ENCODE measurements at regions not wholly inside any gene's neighbourhood (a gene's known extent, or its start where the extent isn't known, plus 50 kb on each side); places are given as distances from the start of the nearest gene placed in this dataset.

DNA sequence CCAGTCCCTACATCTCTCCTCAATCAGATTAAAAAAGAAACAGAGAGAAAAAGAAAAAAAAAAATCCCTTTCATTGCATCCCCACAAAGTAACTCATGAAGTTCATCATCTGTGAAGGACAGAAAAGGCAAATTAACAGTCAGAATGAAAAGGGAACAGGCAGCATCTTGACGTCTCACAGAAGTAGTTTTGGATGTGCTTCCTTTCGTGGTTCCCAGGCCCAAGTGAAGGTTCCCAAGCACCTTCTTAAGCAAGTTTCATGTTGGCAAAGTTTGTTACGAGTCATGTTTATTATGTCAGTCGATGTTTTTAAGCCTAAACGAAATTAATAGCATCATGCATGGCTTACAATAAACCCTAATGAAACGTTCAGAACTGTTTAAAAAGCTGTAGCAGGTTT lies 475.2 kb downstream of the SETD4 start:
- Histone ChIP-seq H3K4me1 (ENCODE audit: insufficient read depth) (no peaks in the 10 kb centered on the region), H4K20me1 (ENCODE audit: insufficient read depth) (no peaks in the 10 kb centered on the region), H3K9ac (no peak overlapping the region), H3K27me3 (replicated peaks; ENCODE audit: insufficient read depth) (no peaks in the 10 kb centered on the region), H3K9me2 (ENCODE audit: insufficient read depth) (no peaks in the 10 kb centered on the region), H3K36me3 (ENCODE audit: low read depth) (no peaks in the 10 kb centered on the region), H3K27ac (no peak overlapping the region), H3K4me3 (no peak overlapping the region), H2AFZ (no peak overlapping the region), H3K79me2 (ENCODE audit: insufficient read depth) (no peaks in the 10 kb centered on the region), H3K4me2 (ENCODE audit: unreplicated experiment) (no peak overlapping the region), H3F3A (ENCODE audit: insufficient read depth) (no peaks in the 10 kb centered on the region), H3K9me3 (ENCODE audit: low read depth) (no peaks in the 10 kb centered on the region)
- no peak for TF ChIP-seq EZH2phosphoT487 (IDR thresholded peaks at IDR 0.05; ENCODE audit: insufficient read depth, low read depth)
- no peak for TF ChIP-seq EZH2 (IDR thresholded peaks at IDR 0.05; ENCODE audit: insufficient read depth, poor library complexity, severe bottlenecking)
- in situ Hi-C loops (cut with MboI), result no loop called here
- 82 to 83% methylated on average over 6 of the region's 6 CpGs for WGBS, 2 experiments (ENCODE audit: low coverage in 1 of 2, low lambda C conversion rate in 2 of 2, missing lambda C conversion rate in 2 of 2)
- DNase-seq, result no peak

DNA sequence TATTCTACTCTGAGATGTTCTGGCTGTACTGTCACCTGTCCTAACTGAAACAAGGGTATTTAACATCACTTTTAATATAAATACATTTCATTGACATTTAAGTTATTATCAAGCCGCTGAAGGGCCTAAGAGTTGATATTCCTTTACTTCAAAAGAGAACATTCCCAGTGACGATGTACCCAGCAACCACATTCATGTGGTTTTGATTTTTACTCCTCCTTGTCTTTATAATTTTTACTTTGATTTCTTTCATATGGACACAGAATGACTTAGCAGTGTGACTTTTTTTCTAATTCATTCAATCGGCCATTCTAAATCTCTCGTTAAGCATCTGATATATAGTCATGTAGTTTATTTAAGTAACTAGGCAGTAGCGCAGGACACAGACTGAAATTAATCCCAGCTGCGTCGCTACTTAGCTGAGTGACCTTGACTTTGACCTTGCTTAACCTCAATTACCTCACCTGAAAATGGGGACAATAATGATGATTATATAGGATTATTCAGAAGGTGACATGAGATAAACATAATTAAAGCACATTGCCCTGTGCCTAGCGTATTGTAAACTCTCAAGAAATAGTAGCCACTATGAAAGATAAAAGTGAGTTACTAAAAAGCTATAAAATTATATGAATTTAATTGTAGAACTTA lies 476.6 kb downstream of the SETD4 start:
- H3K79me2 ChIP-seq (ENCODE audit: insufficient read depth), result no peaks in the 10 kb centered on the region
- no peaks in the 10 kb centered on the region for H3K27me3 ChIP-seq (replicated peaks; ENCODE audit: insufficient read depth)
- H4K20me1 ChIP-seq (ENCODE audit: insufficient read depth), result no peaks in the 10 kb centered on the region
- no peak for DNase-seq
- H3K9me3 ChIP-seq (ENCODE audit: low read depth), result no peaks in the 10 kb centered on the region
- in situ Hi-C loops (cut with MboI), result no loop called here
- peaks cover 12% of the 10 kb centered on the region; the same call in 1 of the 2 replicates for H3K4me1 ChIP-seq (ENCODE audit: insufficient read depth)
- H3K4me3 ChIP-seq, result no peak overlapping the region
- no peak overlapping the region for H2AFZ ChIP-seq
- peaks cover 8% of the 10 kb centered on the region; the same call in 1 of the 2 replicates for H3F3A ChIP-seq (ENCODE audit: insufficient read depth)
- 77 to 78% methylated on average over 8 of the region's 8 CpGs for WGBS, 2 experiments (ENCODE audit: low coverage in 1 of 2, low lambda C conversion rate in 2 of 2, missing lambda C conversion rate in 2 of 2)
- H3K9ac ChIP-seq, result no peak overlapping the region
- no peak for TF ChIP-seq EZH2 (IDR thresholded peaks at IDR 0.05; ENCODE audit: insufficient read depth, poor library complexity, severe bottlenecking)
- no peak for TF ChIP-seq EZH2phosphoT487 (IDR thresholded peaks at IDR 0.05; ENCODE audit: insufficient read depth, low read depth)
- no peak overlapping the region for H3K27ac ChIP-seq
- no peak overlapping the region for H3K4me2 ChIP-seq (ENCODE audit: unreplicated experiment)
- H3K9me2 ChIP-seq (ENCODE audit: insufficient read depth), result no peaks in the 10 kb centered on the region
- H3K36me3 ChIP-seq (ENCODE audit: low read depth), result no peaks in the 10 kb centered on the region

DNA sequence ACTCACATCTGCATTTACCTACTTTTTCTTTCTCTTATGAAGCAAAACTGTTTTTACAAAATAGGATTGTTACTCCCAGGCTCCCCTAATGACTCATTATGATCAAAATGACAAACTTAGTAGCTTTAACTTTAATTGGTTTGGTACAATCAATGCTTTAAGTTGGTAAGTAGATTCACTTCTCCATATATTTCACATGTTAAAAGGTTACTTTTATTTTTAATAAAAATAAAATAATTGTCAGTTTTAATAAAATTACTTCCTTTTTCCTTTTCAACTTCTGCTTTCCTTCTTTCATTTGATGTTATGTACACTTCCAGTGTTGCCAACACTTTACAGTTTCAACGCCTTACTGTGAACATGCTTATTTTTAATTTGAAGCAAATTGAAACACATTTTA lies 477.6 kb downstream of the SETD4 start:
- TF ChIP-seq EZH2 (IDR thresholded peaks at IDR 0.05; ENCODE audit: insufficient read depth, poor library complexity, severe bottlenecking) (no peak), EZH2phosphoT487 (IDR thresholded peaks at IDR 0.05; ENCODE audit: insufficient read depth, low read depth) (no peak)
- H3K4me1 ChIP-seq (ENCODE audit: insufficient read depth), result peaks cover 20% of the 10 kb centered on the region
- WGBS, 2 experiments (ENCODE audit: low coverage in 1 of 2, low lambda C conversion rate in 2 of 2, missing lambda C conversion rate in 2 of 2), result 93 to 100% methylated on average over 1 of the region's 1 CpG
- in situ Hi-C loops (cut with MboI), result no loop called here
- H3K4me2 ChIP-seq (ENCODE audit: unreplicated experiment), result no peak overlapping the region
- no peaks in the 10 kb centered on the region for H3K9me2 ChIP-seq (ENCODE audit: insufficient read depth)
- H3K27me3 ChIP-seq (replicated peaks; ENCODE audit: insufficient read depth), result no peaks in the 10 kb centered on the region
- no peaks in the 10 kb centered on the region for H3K79me2 ChIP-seq (ENCODE audit: insufficient read depth)
- peak; percentile 19 for DNase-seq
- H3F3A ChIP-seq (ENCODE audit: insufficient read depth), result peaks cover 15% of the 10 kb centered on the region; the same call in 1 of the 2 replicates
- no peaks in the 10 kb centered on the region for H3K36me3 ChIP-seq (ENCODE audit: low read depth)
- no peak overlapping the region for H3K9ac ChIP-seq
- no peak overlapping the region for H3K27ac ChIP-seq
- H4K20me1 ChIP-seq (ENCODE audit: insufficient read depth), result no peaks in the 10 kb centered on the region
- H3K9me3 ChIP-seq (ENCODE audit: low read depth), result no peaks in the 10 kb centered on the region
- no peak overlapping the region for H3K4me3 ChIP-seq
- H2AFZ ChIP-seq, result no peak overlapping the region

DNA sequence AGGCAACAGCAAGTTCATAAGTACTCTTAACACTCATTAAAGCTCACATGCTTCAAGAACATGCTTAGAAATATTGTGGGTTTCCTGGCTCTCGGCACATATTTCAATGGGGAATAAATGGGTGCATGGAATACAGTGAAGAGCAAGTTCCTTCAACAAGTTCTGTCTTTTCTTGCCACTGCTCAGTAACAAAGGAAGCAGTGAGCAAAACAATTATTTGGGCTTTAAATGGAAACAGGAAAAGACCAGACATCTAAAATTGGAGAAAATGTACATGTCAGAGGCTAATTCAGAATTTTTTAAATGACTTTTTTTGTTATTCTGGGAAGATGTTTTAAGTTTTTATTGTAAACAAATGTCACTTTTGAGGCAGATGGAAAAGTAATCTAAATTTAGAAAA lies 478.7 kb downstream of the SETD4 start:
- H3K79me2 ChIP-seq (ENCODE audit: insufficient read depth), result no peaks in the 10 kb centered on the region
- WGBS, 2 experiments (ENCODE audit: low coverage in 1 of 2, low lambda C conversion rate in 2 of 2, missing lambda C conversion rate in 2 of 2), result 87 to 88% methylated on average over 1 of the region's 1 CpG
- in situ Hi-C loops (cut with MboI), result no loop called here

More for the DNA sequence above, 478.7 kb downstream of the SETD4 start:
- Histone ChIP-seq H3K4me1 (ENCODE audit: insufficient read depth) (peaks cover 27% of the 10 kb centered on the region), H3K9ac (no peak overlapping the region), H3K9me3 (ENCODE audit: low read depth) (no peaks in the 10 kb centered on the region), H3F3A (ENCODE audit: insufficient read depth) (peaks cover 18% of the 10 kb centered on the region; the same call in 1 of the 2 replicates), H3K27ac (no peak overlapping the region), H3K27me3 (replicated peaks; ENCODE audit: insufficient read depth) (no peaks in the 10 kb centered on the region), H3K4me2 (ENCODE audit: unreplicated experiment) (no peak overlapping the region), H3K4me3 (no peak overlapping the region), H4K20me1 (ENCODE audit: insufficient read depth) (no peaks in the 10 kb centered on the region), H3K36me3 (ENCODE audit: low read depth) (no peaks in the 10 kb centered on the region), H3K9me2 (ENCODE audit: insufficient read depth) (no peaks in the 10 kb centered on the region), H2AFZ (no peak overlapping the region)
- no peak for DNase-seq
- TF ChIP-seq EZH2phosphoT487 (IDR thresholded peaks at IDR 0.05; ENCODE audit: insufficient read depth, low read depth), result no peak
- TF ChIP-seq EZH2 (IDR thresholded peaks at IDR 0.05; ENCODE audit: insufficient read depth, poor library complexity, severe bottlenecking), result no peak
